ENCODE measurements at regions not wholly inside any gene's neighbourhood (a gene's known extent, or its start where the extent isn't known, plus 50 kb on each side); places are given as distances from the start of the nearest gene placed in this dataset.

GRCh38 chr2:2847209-2847676 is 516.2 kb upstream of the MYT1L start:
- no CpG with 5 or more reads among the region's 5 CpGs for WGBS (ENCODE audit: extremely low coverage, insufficient coverage, low lambda C conversion rate)
- Histone ChIP-seq H4K5ac (ENCODE audit: low read length) (no peak overlapping the region), H3K4me1 (ENCODE audit: control insufficient read depth, low read depth, low read length) (peaks cover 2% of the 10 kb centered on the region), H3K4me3 (ENCODE audit: low read length) (no peak overlapping the region), H3K18ac (ENCODE audit: low read length) (no peak overlapping the region), H3K23ac (ENCODE audit: low read length) (no peak overlapping the region), H4K8ac (ENCODE audit: low read depth, low read length) (no peak overlapping the region), H3K9ac (ENCODE audit: low read length) (no peak overlapping the region), H3K27me3 (ENCODE audit: insufficient read depth, low read length, poor library complexity) (no peaks in the 10 kb centered on the region), H2BK15ac (replicated peaks; ENCODE audit: low read depth) (no peak overlapping the region), H3K4ac (ENCODE audit: low read depth, low read length) (no peak overlapping the region), H3K56ac (ENCODE audit: low read length) (no peak overlapping the region), H2AK5ac (ENCODE audit: low read length) (no peak overlapping the region), H3K36me3 (ENCODE audit: control insufficient read depth, insufficient read depth, low read length) (no peaks in the 10 kb centered on the region), H2BK120ac (ENCODE audit: low read depth, low read length) (no peak overlapping the region), H3K27ac (ENCODE audit: low read depth, low read length) (no peak overlapping the region), H3K4me2 (ENCODE audit: low read length) (no peak overlapping the region), H3K79me1 (ENCODE audit: low read length) (no peaks in the 10 kb centered on the region), H3K79me2 (ENCODE audit: control insufficient read depth, insufficient read depth, low read length) (no peaks in the 10 kb centered on the region), H2BK5ac (ENCODE audit: low read length) (no peak overlapping the region)
- DNase-seq, result no peak

GRCh38 chr2:2846332-2847208 is 515.5 kb upstream of the MYT1L start:
- Histone ChIP-seq H3K4me3 (ENCODE audit: low read length) (no peak overlapping the region), H3K4ac (ENCODE audit: low read depth, low read length) (no peak overlapping the region), H3K4me1 (ENCODE audit: control insufficient read depth, low read depth, low read length) (peaks cover 2% of the 10 kb centered on the region), H3K56ac (ENCODE audit: low read length) (no peak overlapping the region), H3K36me3 (ENCODE audit: control insufficient read depth, insufficient read depth, low read length) (no peaks in the 10 kb centered on the region), H3K23ac (ENCODE audit: low read length) (no peak overlapping the region), H3K27ac (ENCODE audit: low read depth, low read length) (no peak overlapping the region), H3K79me1 (ENCODE audit: low read length) (no peaks in the 10 kb centered on the region), H2BK5ac (ENCODE audit: low read length) (no peak overlapping the region), H4K8ac (ENCODE audit: low read depth, low read length) (no peak overlapping the region), H2BK15ac (replicated peaks; ENCODE audit: low read depth) (no peak overlapping the region), H3K4me2 (ENCODE audit: low read length) (no peak overlapping the region), H3K27me3 (ENCODE audit: insufficient read depth, low read length, poor library complexity) (no peaks in the 10 kb centered on the region), H3K18ac (ENCODE audit: low read length) (no peak overlapping the region), H2AK5ac (ENCODE audit: low read length) (no peak overlapping the region), H3K79me2 (ENCODE audit: control insufficient read depth, insufficient read depth, low read length) (no peaks in the 10 kb centered on the region), H4K5ac (ENCODE audit: low read length) (no peak overlapping the region), H3K9ac (ENCODE audit: low read length) (no peak overlapping the region), H2BK120ac (ENCODE audit: low read depth, low read length) (no peak overlapping the region)
- DNase-seq, result peak; percentile 11
- WGBS (ENCODE audit: extremely low coverage, insufficient coverage, low lambda C conversion rate), result no CpG with 5 or more reads among the region's 17 CpGs

GRCh38 chr2:2845806-2846315 is 514.8 kb upstream of the MYT1L start:
- Histone ChIP-seq H3K56ac (ENCODE audit: low read length) (no peak overlapping the region), H2BK5ac (ENCODE audit: low read length) (no peak overlapping the region), H3K79me1 (ENCODE audit: low read length) (no peaks in the 10 kb centered on the region), H3K4ac (ENCODE audit: low read depth, low read length) (no peak overlapping the region), H3K4me2 (ENCODE audit: low read length) (no peak overlapping the region), H3K79me2 (ENCODE audit: control insufficient read depth, insufficient read depth, low read length) (no peaks in the 10 kb centered on the region), H3K23ac (ENCODE audit: low read length) (no peak overlapping the region), H3K9ac (ENCODE audit: low read length) (no peak overlapping the region), H3K18ac (ENCODE audit: low read length) (no peak overlapping the region), H3K4me3 (ENCODE audit: low read length) (no peak overlapping the region), H3K27ac (ENCODE audit: low read depth, low read length) (no peak overlapping the region), H3K4me1 (ENCODE audit: control insufficient read depth, low read depth, low read length) (peaks cover 2% of the 10 kb centered on the region), H4K8ac (ENCODE audit: low read depth, low read length) (no peak overlapping the region), H2BK15ac (replicated peaks; ENCODE audit: low read depth) (no peak overlapping the region), H3K27me3 (ENCODE audit: insufficient read depth, low read length, poor library complexity) (no peaks in the 10 kb centered on the region), H3K36me3 (ENCODE audit: control insufficient read depth, insufficient read depth, low read length) (no peaks in the 10 kb centered on the region), H2AK5ac (ENCODE audit: low read length) (no peak overlapping the region), H4K5ac (ENCODE audit: low read length) (no peak overlapping the region), H2BK120ac (ENCODE audit: low read depth, low read length) (no peak overlapping the region)
- WGBS (ENCODE audit: extremely low coverage, insufficient coverage, low lambda C conversion rate), result no CpG with 5 or more reads among the region's 14 CpGs
- DNase-seq, result no peak

- peak overlapping the region; percentile 62 for H2AK5ac ChIP-seq (ENCODE audit: low read length)
- H3K79me2 ChIP-seq (ENCODE audit: control insufficient read depth, insufficient read depth, low read length), result no peaks in the 10 kb centered on the region
- no peak overlapping the region for H4K5ac ChIP-seq (ENCODE audit: low read length)
- no peak overlapping the region for H2BK15ac ChIP-seq (replicated peaks; ENCODE audit: low read depth)
- no peaks in the 10 kb centered on the region for H3K36me3 ChIP-seq (ENCODE audit: control insufficient read depth, insufficient read depth, low read length)
- H3K79me1 ChIP-seq (ENCODE audit: low read length), result no peaks in the 10 kb centered on the region
- no peak for DNase-seq
- H3K56ac ChIP-seq (ENCODE audit: low read length), result no peak overlapping the region
- peaks cover 2% of the 10 kb centered on the region for H3K4me1 ChIP-seq (ENCODE audit: control insufficient read depth, low read depth, low read length)
- H2BK5ac ChIP-seq (ENCODE audit: low read length), result no peak overlapping the region
- H3K4ac ChIP-seq (ENCODE audit: low read depth, low read length), result no peak overlapping the region
- no peak overlapping the region for H2BK120ac ChIP-seq (ENCODE audit: low read depth, low read length)
- H3K4me3 ChIP-seq (ENCODE audit: low read length), result no peak overlapping the region
- no peak overlapping the region for H3K18ac ChIP-seq (ENCODE audit: low read length)
- H3K27me3 ChIP-seq (ENCODE audit: insufficient read depth, low read length, poor library complexity), result no peaks in the 10 kb centered on the region
- H4K8ac ChIP-seq (ENCODE audit: low read depth, low read length), result no peak overlapping the region
- WGBS (ENCODE audit: extremely low coverage, insufficient coverage, low lambda C conversion rate), result no CpG with 5 or more reads among the region's 11 CpGs
- no peak overlapping the region for H3K27ac ChIP-seq (ENCODE audit: low read depth, low read length)
- no peak overlapping the region for H3K4me2 ChIP-seq (ENCODE audit: low read length)
- no peak overlapping the region for H3K9ac ChIP-seq (ENCODE audit: low read length)
- H3K23ac ChIP-seq (ENCODE audit: low read length), result no peak overlapping the region
Observed at GRCh38 chr2:2845267-2845666, 514.2 kb upstream of the MYT1L start.

- Histone ChIP-seq H2BK5ac (ENCODE audit: low read length) (no peak overlapping the region), H3K4ac (ENCODE audit: low read depth, low read length) (no peak overlapping the region), H3K56ac (ENCODE audit: low read length) (no peak overlapping the region), H2BK15ac (replicated peaks; ENCODE audit: low read depth) (no peak overlapping the region), H3K23ac (ENCODE audit: low read length) (no peak overlapping the region), H3K9ac (ENCODE audit: low read length) (no peak overlapping the region), H3K27ac (ENCODE audit: low read depth, low read length) (no peak overlapping the region), H2AK5ac (ENCODE audit: low read length) (no peak overlapping the region), H3K36me3 (ENCODE audit: control insufficient read depth, insufficient read depth, low read length) (no peaks in the 10 kb centered on the region), H3K27me3 (ENCODE audit: insufficient read depth, low read length, poor library complexity) (no peaks in the 10 kb centered on the region), H3K4me1 (ENCODE audit: control insufficient read depth, low read depth, low read length) (peaks cover 1% of the 10 kb centered on the region), H3K79me1 (ENCODE audit: low read length) (no peaks in the 10 kb centered on the region), H3K79me2 (ENCODE audit: control insufficient read depth, insufficient read depth, low read length) (no peaks in the 10 kb centered on the region), H2BK120ac (ENCODE audit: low read depth, low read length) (no peak overlapping the region), H3K18ac (ENCODE audit: low read length) (no peak overlapping the region), H4K5ac (ENCODE audit: low read length) (no peak overlapping the region), H3K4me2 (ENCODE audit: low read length) (no peak overlapping the region), H3K4me3 (ENCODE audit: low read length) (no peak overlapping the region), H4K8ac (ENCODE audit: low read depth, low read length) (no peak overlapping the region)
- peak; percentile 51 for DNase-seq
- WGBS (ENCODE audit: extremely low coverage, insufficient coverage, low lambda C conversion rate), result no CpG with 5 or more reads among the region's 11 CpGs
Observed at GRCh38 chr2:2843969-2844548, 513.0 kb upstream of the MYT1L start.

All from mesendoderm (in vitro differentiated cells).